ENCODE measurements at regions not wholly inside any gene's neighbourhood (a gene's known extent, or its start where the extent isn't known, plus 50 kb on each side); places are given as distances from the start of the nearest gene placed in this dataset.

GRCh38 chr5:35442885-35443639 lies 174.6 kb upstream of the SPEF2 start (continued):
- TF ChIP-seq, protein P1, sequence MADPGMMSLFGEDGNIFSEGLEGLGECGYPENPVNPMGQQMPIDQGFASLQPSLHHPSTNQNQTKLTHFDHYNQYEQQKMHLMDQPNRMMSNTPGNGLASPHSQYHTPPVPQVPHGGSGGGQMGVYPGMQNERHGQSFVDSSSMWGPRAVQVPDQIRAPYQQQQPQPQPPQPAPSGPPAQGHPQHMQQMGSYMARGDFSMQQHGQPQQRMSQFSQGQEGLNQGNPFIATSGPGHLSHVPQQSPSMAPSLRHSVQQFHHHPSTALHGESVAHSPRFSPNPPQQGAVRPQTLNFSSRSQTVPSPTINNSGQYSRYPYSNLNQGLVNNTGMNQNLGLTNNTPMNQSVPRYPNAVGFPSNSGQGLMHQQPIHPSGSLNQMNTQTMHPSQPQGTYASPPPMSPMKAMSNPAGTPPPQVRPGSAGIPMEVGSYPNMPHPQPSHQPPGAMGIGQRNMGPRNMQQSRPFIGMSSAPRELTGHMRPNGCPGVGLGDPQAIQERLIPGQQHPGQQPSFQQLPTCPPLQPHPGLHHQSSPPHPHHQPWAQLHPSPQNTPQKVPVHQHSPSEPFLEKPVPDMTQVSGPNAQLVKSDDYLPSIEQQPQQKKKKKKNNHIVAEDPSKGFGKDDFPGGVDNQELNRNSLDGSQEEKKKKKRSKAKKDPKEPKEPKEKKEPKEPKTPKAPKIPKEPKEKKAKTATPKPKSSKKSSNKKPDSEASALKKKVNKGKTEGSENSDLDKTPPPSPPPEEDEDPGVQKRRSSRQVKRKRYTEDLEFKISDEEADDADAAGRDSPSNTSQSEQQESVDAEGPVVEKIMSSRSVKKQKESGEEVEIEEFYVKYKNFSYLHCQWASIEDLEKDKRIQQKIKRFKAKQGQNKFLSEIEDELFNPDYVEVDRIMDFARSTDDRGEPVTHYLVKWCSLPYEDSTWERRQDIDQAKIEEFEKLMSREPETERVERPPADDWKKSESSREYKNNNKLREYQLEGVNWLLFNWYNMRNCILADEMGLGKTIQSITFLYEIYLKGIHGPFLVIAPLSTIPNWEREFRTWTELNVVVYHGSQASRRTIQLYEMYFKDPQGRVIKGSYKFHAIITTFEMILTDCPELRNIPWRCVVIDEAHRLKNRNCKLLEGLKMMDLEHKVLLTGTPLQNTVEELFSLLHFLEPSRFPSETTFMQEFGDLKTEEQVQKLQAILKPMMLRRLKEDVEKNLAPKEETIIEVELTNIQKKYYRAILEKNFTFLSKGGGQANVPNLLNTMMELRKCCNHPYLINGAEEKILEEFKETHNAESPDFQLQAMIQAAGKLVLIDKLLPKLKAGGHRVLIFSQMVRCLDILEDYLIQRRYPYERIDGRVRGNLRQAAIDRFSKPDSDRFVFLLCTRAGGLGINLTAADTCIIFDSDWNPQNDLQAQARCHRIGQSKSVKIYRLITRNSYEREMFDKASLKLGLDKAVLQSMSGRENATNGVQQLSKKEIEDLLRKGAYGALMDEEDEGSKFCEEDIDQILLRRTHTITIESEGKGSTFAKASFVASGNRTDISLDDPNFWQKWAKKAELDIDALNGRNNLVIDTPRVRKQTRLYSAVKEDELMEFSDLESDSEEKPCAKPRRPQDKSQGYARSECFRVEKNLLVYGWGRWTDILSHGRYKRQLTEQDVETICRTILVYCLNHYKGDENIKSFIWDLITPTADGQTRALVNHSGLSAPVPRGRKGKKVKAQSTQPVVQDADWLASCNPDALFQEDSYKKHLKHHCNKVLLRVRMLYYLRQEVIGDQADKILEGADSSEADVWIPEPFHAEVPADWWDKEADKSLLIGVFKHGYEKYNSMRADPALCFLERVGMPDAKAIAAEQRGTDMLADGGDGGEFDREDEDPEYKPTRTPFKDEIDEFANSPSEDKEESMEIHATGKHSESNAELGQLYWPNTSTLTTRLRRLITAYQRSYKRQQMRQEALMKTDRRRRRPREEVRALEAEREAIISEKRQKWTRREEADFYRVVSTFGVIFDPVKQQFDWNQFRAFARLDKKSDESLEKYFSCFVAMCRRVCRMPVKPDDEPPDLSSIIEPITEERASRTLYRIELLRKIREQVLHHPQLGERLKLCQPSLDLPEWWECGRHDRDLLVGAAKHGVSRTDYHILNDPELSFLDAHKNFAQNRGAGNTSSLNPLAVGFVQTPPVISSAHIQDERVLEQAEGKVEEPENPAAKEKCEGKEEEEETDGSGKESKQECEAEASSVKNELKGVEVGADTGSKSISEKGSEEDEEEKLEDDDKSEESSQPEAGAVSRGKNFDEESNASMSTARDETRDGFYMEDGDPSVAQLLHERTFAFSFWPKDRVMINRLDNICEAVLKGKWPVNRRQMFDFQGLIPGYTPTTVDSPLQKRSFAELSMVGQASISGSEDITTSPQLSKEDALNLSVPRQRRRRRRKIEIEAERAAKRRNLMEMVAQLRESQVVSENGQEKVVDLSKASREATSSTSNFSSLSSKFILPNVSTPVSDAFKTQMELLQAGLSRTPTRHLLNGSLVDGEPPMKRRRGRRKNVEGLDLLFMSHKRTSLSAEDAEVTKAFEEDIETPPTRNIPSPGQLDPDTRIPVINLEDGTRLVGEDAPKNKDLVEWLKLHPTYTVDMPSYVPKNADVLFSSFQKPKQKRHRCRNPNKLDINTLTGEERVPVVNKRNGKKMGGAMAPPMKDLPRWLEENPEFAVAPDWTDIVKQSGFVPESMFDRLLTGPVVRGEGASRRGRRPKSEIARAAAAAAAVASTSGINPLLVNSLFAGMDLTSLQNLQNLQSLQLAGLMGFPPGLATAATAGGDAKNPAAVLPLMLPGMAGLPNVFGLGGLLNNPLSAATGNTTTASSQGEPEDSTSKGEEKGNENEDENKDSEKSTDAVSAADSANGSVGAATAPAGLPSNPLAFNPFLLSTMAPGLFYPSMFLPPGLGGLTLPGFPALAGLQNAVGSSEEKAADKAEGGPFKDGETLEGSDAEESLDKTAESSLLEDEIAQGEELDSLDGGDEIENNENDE (IDR thresholded peaks at IDR 0.05; ENCODE audit: insufficient replicate concordance, low read length), result no peak
- TF ChIP-seq, protein P2, sequence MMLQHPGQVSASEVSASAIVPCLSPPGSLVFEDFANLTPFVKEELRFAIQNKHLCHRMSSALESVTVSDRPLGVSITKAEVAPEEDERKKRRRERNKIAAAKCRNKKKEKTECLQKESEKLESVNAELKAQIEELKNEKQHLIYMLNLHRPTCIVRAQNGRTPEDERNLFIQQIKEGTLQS (IDR thresholded peaks at IDR 0.05; ENCODE audit: insufficient read depth, low read depth, low read length), result no peak
- TF ChIP-seq ZNF274 (IDR thresholded peaks at IDR 0.05; ENCODE audit: borderline replicate concordance, extremely low read depth, low read length), result no peak
- TF ChIP-seq BRCA1 (IDR thresholded peaks at IDR 0.05; ENCODE audit: low read depth, low read length), result no peak
- TF ChIP-seq TBP (IDR thresholded peaks at IDR 0.05; ENCODE audit: low read depth, low read length), result no peak
- no peak for TF ChIP-seq GABPA (IDR thresholded peaks at IDR 0.05; ENCODE audit: borderline replicate concordance, insufficient read depth, low read length)

All from H1 (cell line).